GM21619 (cell line): ENCODE measurements at regions not wholly inside any gene's neighbourhood (a gene's known extent, or its start where the extent isn't known, plus 50 kb on each side); places are given as distances from the start of the nearest gene placed in this dataset.
"Not testable (repeated sequence)": the region's sequence is repeated elsewhere in the genome, so short reads cannot be mapped to it uniquely, and the experiment has no call there.

Experiments used
- ATAC-seq: cut with Tn5 transposase; IDR thresholded peaks from one replicate; pipeline ENCODE4 v1.9.1; 2021; ENCODE audit not compliant: unreplicated experiment

GRCh38 chr15:20348291-20348899 is 193.2 kb downstream of the GOLGA6L6 start:
- ATAC-seq, result no peak

DNA sequence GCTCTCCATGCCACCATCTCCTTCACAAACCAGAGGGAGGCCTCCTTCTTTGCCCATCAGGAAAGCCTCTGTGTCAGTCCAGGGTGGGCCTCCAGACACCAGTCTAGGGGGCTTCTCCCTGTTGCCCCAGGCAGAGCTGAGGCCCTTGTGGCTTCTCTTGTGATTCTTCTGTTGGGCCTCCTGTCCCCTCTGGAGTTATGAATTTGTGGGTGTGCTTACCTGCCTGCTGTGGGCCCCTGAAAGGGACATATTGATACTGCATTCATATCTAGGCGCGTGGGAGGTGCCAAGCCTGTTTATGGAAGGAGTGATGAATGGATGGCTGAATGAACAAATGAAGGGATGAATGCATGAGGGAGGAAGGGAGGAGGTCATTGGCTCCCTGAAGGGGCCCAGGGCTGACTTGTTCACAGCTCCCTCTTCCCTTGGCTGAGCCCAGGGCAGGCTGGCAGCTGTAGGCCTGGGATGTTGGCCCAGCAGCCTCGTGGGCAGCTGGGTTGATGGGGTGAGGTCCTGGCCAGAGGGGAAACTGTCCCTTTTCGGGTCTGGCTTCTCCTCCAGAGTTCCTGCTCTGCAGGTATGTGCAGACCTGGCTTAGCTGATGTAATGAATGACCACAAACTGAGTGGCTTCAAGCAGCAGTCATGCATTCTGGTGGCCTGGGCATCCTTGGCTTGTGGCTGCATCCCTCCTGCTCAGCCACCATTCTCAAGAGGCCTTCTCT is 195.4 kb downstream of the GOLGA6L6 start:
- ATAC-seq, result no peak

DNA sequence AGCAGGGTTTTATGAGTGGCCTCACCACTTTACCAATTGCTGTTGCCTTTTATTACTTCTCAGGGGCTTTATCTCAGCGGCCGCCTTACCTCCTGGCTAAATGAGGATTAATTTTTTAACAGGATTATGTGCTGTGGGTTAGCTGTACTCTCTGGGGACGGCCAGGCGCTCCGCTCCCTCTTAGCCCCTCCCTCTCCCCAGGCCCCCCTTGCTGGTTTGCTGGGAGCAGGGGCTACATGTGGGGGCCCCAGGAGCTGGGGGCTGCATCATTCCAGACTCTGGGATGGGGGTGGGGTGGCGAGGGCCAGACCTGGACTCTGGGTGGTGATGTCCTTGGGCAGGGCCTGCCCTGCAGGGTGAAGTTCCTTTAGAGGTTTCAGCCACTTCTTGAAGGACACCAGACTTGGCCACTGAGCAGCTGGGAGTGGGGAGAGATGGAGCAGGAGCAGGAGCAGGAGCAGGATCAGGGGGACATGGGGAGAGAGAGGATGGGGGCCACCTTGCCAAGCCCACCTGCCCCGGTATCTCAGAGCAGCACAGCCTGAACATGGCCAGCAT is 196.1 kb downstream of the GOLGA6L6 start:
- ATAC-seq, result no peak

- ATAC-seq, result no peak
Measured at GRCh38 chr15:20344601-20345400, 196.8 kb downstream of the GOLGA6L6 start.

DNA sequence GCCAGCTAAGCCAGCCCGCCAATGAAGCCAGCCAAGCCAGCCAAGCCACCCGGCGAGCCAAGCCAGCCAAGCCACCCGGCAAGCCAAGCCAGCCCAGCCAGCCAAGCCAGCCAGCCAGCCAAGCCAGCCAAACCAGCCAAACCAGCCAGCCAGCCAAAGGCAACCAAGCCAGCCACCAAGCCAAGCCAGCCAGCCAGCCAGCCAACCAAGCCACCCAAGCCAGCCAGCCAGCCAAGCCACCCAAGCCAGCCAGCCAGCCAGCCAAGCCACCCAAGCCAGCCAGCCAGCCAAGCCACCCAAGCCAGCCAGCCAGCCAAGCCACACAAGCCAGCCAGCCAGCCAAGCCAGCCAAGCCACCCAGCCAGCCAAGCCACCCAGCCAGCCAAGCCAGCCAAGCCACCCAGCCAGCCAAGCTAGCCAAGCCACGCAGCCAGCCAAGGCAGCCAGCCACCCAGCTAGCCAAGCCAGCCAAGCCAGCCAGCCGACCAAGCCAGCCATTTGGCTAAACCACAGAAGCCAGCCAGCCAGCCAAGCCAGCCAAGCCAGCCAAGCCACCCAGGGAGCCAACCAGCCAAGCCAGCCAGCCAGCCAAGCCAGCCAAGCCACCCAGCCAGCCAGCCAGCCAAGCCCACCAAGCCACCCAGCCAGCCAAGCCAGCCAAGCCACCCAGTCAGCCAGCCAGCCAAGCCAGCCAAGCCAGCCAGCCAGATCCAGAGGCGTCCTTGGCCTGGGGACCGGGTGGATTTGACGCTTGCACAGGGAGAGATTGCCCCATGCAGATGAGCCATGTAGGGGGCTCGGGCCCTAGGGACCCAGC is 198.0 kb downstream of the GOLGA6L6 start:
- ATAC-seq, result not testable (repeated sequence)

GRCh38 chr15:20342601-20343394 is 198.8 kb downstream of the GOLGA6L6 start:
- ATAC-seq, result not testable (repeated sequence)

- no peak for ATAC-seq
Measured at GRCh38 chr15:20341901-20342600, 199.5 kb downstream of the GOLGA6L6 start.

DNA sequence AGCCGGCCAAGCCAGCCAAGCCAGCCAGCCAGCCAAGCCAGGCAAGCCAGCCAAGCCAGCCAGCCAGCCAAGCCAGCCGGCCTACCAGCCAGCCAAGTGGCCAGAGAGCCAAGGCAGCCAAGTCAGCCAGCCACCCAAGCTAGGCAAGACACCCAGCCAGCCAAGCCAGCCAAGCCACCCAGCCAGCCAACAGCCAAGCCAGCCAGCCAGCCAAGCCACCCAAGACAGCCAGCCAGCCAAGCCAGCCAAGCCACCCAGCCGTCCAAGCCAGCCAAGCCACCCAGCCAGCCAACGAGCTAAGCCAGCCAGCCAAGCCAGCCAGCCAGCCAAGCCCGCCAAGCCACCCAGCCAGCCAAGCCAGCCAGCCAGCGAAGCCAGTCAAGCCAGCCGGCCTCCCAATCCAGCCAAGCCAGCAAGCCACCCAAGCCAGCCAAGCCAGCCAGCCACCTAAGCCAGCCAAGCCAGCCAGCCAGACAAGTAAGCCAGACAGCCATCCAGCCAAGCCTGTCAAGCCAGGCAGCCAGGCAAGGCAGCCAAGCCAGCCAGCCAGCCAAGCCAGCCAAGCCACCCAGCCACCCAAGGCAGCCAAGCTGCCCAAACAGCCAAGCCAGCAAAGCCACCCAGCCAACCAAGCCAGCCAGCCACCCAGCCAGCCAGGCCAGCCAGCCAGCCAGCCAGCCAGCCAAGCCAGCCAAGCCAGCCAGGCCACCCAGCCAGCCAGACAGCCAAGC is 200.5 kb downstream of the GOLGA6L6 start:
- no peak for ATAC-seq

DNA sequence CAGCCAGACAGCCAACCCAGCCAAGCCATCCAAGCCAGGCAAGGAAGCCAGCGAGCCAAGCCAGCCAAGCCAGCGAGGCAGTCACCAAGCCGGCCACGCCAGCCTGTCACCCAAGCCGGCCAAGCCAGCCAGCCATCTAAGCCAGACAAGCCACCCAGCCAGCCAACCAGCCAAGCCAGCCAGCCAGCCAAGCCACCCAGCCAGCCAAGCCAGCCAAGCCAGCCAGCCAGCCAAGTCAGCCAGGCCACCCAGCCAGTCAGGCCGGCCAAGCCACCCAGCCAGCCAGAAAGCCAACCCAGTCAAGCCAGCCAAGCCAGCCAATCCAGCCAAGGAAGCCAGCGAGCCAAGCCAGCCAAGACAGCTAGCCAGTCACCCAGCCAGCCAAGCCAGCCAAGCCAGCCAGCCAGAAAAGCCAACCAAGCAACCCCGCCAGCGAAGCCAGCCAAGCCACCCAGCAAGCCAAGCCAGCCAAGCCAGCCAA is 201.2 kb downstream of the GOLGA6L6 start:
- no peak for ATAC-seq

- ATAC-seq, result not testable (repeated sequence)
Measured at GRCh38 chr15:20339086-20339791, 202.4 kb downstream of the GOLGA6L6 start.

DNA sequence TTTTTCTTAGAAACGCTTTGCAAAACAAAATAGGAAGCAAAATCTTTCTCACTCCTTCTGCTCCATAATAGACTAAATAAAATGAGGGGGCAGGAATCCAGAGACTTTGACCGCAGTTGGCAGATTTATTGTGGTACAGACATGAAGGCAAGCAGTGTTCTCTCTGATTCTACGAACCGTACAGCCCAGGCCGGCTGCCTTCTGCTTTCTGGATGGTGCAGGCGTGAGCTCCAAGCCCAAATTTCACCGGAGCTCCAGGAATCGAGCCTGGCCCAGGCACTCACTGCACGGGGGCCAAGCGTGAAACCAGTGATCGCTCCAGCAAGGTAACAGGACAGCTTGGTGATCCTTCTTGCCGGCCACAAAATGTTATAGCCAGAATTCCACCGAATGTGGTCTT is 202.9 kb downstream of the GOLGA6L6 start:
- ATAC-seq, result not testable (repeated sequence)

- not testable (repeated sequence) for ATAC-seq
Measured at GRCh38 chr15:20337238-20337637, 204.4 kb downstream of the GOLGA6L6 start.

DNA sequence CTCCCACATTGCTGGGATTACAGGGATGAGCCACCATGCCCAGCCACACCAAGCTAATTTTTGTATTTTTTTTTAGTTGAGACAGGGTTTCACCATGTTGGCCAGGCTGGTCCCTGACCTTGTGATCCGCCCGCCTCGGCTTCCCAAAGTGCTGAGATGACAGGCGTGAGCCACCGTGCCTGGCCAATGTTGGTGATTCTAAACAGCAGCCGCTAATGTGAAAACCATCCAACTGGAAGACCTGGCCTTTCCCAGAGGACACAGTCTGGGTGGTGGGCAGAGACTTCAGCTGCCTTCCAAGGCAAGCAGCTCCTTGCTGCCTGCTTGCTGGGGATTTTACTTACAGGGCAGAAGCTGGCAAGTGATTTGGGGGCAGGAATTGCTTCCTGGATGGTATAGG is 207.1 kb downstream of the GOLGA6L6 start:
- not testable (repeated sequence) for ATAC-seq

GRCh38 chr15:20325751-20326150 is 215.8 kb downstream of the GOLGA6L6 start:
- not testable (repeated sequence) for ATAC-seq

GRCh38 chr15:20317132-20317531 is 224.5 kb downstream of the GOLGA6L6 start:
- ATAC-seq, result not testable (repeated sequence)

GRCh38 chr15:20311014-20311680 is 230.5 kb downstream of the GOLGA6L6 start:
- not testable (repeated sequence) for ATAC-seq

- ATAC-seq, result no peak
Measured at GRCh38 chr15:20310603-20311002, 231.0 kb downstream of the GOLGA6L6 start.
